ENCODE measurements at regions not wholly inside any gene's neighbourhood (a gene's known extent, or its start where the extent isn't known, plus 50 kb on each side); places are given as distances from the start of the nearest gene placed in this dataset.

GRCh38 chr1:105914403-105914802 lies 1142.1 kb upstream of the PRMT6 start:
- no peak for DNase-seq

GRCh38 chr1:105934806-105935205 lies 1121.7 kb upstream of the PRMT6 start:
- no peak for DNase-seq

- DNase-seq, result no peak
These were observed 1091.6 kb upstream of the PRMT6 start for GRCh38 chr1:105964879-105965278.

GRCh38 chr1:105997516-105997915 lies 1059.0 kb upstream of the PRMT6 start:
- no peak for DNase-seq

GRCh38 chr1:106022312-106022902 lies 1034.1 kb upstream of the PRMT6 start:
- DNase-seq, result peak in 2 of 4 experiments; percentile 8 to 26

- no peak for DNase-seq
These were observed 1028.6 kb upstream of the PRMT6 start for GRCh38 chr1:106027871-106028270.

GRCh38 chr1:106037526-106037925 lies 1018.9 kb upstream of the PRMT6 start:
- no peak for DNase-seq

GRCh38 chr1:106038260-106038659 lies 1018.2 kb upstream of the PRMT6 start:
- DNase-seq, result no peak

- no peak for DNase-seq
These were observed 1012.5 kb upstream of the PRMT6 start for GRCh38 chr1:106043971-106044370.

- DNase-seq, result no peak
These were observed 1009.3 kb upstream of the PRMT6 start for GRCh38 chr1:106047210-106047609.

GRCh38 chr1:106049595-106049994 lies 1006.9 kb upstream of the PRMT6 start:
- DNase-seq, result no peak

- no peak for DNase-seq
These were observed 1000.6 kb upstream of the PRMT6 start for GRCh38 chr1:106055855-106056254.

- DNase-seq, result no peak
These were observed 994.6 kb upstream of the PRMT6 start for GRCh38 chr1:106061586-106062495.

- no peak for DNase-seq
These were observed 993.0 kb upstream of the PRMT6 start for GRCh38 chr1:106063510-106063909.

- no peak for DNase-seq
These were observed 983.4 kb upstream of the PRMT6 start for GRCh38 chr1:106072909-106073600.

- no peak for DNase-seq
These were observed 975.7 kb upstream of the PRMT6 start for GRCh38 chr1:106080608-106081325.

- no peak for DNase-seq
These were observed 945.4 kb upstream of the PRMT6 start for GRCh38 chr1:106111044-106111443.

- no peak for DNase-seq
These were observed 942.6 kb upstream of the PRMT6 start for GRCh38 chr1:106113851-106114250.

GRCh38 chr1:106120789-106121188 lies 935.7 kb upstream of the PRMT6 start:
- no peak for DNase-seq

GRCh38 chr1:106121728-106122127 lies 934.7 kb upstream of the PRMT6 start:
- no peak for DNase-seq

GRCh38 chr1:106134561-106134960 lies 921.9 kb upstream of the PRMT6 start:
- DNase-seq, result no peak

GRCh38 chr1:106173101-106173500 lies 883.4 kb upstream of the PRMT6 start:
- no peak for DNase-seq

- no peak for DNase-seq
These were observed 877.7 kb upstream of the PRMT6 start for GRCh38 chr1:106178791-106179190.
